Pulmonary artery endothelial cell (primary cell): ENCODE measurements at regions not wholly inside any gene's neighbourhood (a gene's known extent, or its start where the extent isn't known, plus 50 kb on each side); places are given as distances from the start of the nearest gene placed in this dataset.
"Not testable (repeated sequence)": the region's sequence is repeated elsewhere in the genome, so short reads cannot be mapped to it uniquely, and the experiment has no call there.

Experiments
- DNase-seq: peaks from one replicate; pipeline ENCODE4 v3.0.0-alpha.2; 2011; ENCODE audit warnings: low read depth, low spot score

DNA sequence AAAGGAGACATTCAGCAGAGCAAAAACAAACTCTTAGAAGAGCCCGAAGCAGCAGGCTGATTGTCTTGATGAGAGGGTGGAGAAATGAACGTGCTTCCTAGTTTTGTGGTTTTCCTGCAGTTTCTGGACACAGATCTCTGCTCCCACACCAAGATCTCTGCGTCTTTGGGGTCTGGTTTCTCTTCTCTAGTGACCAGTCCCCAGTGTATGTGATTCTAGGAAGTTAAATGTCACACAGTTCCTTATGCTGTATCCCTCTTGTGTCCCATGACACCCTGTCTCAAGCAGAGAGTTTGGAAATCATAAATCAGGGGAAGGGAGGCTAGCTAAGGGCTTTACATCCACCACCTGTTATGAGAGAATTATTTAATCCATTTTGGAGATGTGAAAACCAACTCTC is 55.4 kb upstream of the KLF14 start:
- DNase-seq, result no peak

GRCh38 chr7:130791746-130792145 is 57.7 kb upstream of the KLF14 start:
- DNase-seq, result no peak

GRCh38 chr7:130793855-130794618 is 60.0 kb upstream of the KLF14 start:
- DNase-seq, result no peak

DNA sequence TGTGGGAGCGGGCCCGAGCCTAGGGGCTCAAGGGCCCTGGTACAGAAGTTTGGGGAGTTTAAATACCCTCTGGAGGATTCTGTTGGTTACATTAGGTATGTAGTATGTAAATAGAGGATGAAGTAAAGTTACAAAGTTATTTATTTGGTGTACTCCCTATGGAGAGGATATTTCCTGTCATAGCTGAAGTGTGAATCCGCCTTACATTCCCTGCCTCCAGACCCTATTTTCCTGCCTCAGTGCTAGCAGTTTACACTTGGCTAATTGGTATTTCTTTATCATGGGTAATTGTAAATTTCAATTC is 60.6 kb upstream of the KLF14 start:
- no peak for DNase-seq

GRCh38 chr7:130796425-130796824 is 62.4 kb upstream of the KLF14 start:
- DNase-seq, result not testable (repeated sequence)

DNA sequence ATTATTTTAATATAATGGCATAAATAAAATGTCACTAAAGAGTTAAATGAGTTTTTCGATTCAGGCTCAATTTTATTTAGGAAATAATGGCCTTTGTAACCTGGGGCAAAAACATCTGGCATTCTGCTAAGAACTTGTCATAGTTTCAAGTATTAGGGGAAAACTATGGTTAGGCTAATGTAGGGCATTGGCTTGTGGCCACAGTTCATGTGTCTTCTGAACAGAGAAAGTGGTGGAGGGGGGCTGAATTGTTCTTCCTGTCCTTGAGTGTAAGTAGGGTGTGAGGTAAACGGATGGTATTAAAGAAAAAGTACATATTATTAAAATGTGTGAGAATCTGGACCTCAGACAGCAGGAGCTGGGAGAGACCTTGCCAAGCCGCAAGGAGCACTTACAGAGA is 69.1 kb upstream of the KLF14 start:
- DNase-seq, result no peak

DNA sequence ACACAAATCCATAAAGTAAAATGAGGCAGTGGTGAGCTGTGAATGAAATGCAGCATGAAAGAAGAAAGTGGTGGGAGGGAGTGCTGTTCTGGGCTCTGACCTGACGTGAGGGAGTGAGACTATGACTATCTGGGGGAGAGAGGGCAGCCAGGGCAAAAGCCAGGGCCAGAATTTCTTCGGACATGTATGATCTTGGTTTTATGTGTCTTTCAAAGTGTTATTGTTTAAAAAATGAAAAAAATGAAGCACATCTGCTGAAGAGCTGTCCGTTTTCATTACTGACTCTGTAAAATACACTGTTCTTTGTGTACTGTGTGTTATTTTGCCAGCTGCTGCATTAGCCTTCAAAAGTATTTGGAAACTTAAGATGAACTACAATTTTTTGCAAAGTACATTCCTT is 70.2 kb upstream of the KLF14 start:
- no peak for DNase-seq

DNA sequence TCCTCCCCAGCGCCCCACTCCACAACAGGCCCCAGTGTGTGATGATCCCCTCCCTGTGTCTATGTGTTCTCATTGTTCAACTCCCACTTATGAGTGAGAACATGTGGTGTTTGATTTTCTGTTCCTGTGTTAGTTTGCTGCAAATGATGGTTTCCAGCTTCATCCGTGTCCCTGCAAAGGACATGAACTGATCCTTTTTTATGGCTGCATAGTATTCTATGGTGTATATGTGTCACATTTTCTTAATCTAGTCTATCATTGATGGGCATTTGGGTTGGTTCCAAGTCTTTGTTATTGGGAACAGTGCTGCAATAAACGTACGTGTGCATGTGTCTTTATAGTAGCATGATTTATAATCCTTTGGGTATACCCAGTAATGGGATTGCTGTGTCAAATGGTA is 78.8 kb upstream of the KLF14 start:
- not testable (repeated sequence) for DNase-seq

- DNase-seq, result no peak
Measured at GRCh38 chr7:130814778-130815335, 80.8 kb upstream of the KLF14 start.

DNA sequence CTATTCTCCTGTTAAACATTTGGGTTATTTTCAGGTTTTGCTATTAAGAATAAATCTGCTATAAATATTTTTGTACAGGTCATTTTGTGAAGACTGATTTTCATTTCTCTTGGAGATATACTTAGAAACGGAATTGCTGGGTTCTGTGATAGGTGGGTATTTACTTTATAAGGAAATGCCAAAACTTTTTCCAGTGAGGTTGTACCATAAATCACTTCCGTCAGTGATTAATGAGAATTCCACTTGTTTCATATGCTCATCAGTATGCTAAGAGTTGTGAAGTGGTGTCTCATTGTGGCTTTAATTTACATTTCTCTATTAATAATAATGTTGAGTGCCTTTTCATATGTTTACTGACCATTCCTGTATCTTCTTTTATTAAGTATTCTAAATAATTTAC is 84.0 kb upstream of the KLF14 start:
- DNase-seq, result no peak

- DNase-seq, result no peak
Measured at GRCh38 chr7:130821864-130822263, 87.9 kb upstream of the KLF14 start.

GRCh38 chr7:130822642-130823041 is 88.6 kb upstream of the KLF14 start:
- no peak for DNase-seq

DNA sequence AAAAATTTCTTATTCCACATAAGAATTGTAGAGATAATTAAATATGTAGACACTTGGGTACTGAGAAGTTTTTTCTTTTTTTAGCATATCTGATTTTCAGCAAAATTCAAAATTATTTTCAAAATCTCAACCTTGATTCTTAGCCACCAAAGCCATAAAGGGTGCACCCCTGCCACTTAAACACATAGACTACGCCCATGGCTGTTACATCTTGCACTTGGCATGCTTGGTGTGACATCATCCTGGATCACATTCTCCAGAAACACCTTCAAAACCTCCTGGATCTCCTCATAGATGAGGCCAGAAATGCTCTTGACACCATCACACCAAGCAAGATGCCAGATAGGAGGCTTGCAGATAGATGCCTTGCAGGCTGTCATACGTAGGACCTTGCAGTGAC is 89.1 kb upstream of the KLF14 start:
- no peak for DNase-seq

GRCh38 chr7:130825819-130826218 is 91.8 kb upstream of the KLF14 start:
- no peak for DNase-seq

GRCh38 chr7:130829415-130829814 is 95.4 kb upstream of the KLF14 start:
- no peak for DNase-seq

DNA sequence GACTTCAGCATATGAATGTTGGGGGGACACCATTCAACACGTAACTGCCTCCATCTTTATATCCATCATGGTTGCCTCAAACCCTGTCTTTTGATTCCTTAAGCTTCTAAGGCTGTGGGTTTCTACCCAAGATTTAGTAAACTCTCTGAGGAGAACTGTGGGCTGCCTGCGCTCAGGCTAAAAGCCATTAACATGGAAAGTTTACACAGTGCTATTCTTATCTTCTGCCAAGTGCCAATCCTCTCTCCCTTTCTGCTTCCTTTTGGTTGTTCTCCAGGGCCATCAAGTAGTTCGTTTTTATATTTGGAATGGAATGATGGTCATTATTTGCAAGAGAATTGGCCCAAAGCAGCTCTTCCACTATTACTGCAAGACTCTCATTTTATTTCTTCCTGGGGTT is 97.3 kb upstream of the KLF14 start:
- no peak for DNase-seq

DNA sequence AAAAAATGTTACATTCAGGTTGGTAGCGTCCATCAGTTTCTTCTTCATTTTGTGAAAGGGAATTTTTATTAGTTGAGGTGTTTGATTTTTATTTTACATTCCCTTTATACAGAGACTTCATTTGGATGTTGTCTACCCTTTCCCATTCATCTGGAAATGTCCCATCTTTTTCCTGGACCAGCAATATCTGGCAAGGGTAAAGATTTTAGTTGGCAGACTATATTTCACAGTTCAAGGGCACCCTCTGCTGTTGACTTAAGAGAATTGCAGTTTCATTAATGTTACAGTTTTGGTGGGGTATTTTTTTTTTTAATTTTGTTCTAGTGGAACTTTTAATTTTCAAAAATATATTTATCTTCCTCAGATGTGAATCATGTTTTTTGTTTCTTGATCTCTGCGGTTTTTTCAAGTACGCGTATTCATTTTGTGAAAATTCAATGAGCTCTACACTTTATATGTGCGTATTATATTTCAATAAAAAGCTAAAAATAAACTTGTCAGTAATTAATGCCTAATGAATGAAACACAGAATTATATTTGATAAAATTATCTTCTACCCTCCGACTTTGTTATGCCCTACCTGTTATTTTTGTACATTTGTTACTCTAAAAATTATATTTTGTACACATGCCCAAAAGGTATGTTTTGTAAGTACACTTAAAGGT is 97.9 kb upstream of the KLF14 start:
- no peak for DNase-seq

DNA sequence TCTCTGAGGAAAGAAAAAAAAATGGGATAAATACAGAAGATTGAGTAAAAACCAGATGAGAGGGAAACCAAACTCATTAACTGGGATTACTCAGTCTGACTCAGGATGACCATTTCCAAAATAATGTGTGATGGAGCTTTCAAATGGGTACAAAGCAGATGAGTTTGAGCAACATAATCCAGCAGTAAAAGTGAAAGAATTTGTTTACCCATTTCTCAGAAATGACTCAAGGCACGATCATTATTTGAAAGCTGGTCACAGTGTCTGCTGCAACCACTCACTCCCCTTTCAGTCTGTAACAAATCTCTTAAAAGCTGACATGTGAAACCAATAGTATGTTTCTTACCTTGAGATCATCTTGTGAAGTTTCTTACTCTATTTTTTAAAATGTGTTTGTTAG is 104.7 kb upstream of the KLF14 start:
- DNase-seq, result no peak

DNA sequence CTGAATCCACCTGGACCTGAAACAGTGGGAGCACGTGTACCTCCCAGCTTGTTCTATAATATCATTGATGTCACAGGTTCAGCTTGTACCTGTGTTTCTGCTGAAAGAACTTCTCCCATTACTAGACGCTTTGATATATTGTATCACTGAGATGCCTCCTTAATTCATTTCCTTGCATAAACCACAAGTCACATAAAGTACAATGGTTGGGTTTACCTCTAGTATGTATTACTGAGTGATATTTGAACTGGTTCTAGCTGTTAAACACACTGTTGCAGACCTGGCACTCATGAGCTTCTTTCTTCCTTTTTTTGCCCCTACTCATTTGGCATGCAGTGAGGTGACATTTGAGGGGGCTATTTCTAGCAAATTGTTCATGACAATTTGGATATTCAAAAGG is 106.6 kb upstream of the KLF14 start:
- no peak for DNase-seq

GRCh38 chr7:130841416-130841815 is 107.4 kb upstream of the KLF14 start:
- DNase-seq, result no peak

- DNase-seq, result no peak
Measured at GRCh38 chr7:130843703-130844102, 109.7 kb upstream of the KLF14 start.

GRCh38 chr7:130844811-130845580 is 111.0 kb upstream of the KLF14 start:
- DNase-seq, result no peak
